Vagina (tissue), 2 donors: ENCODE measurements at regions not wholly inside any gene's neighbourhood (a gene's known extent, or its start where the extent isn't known, plus 50 kb on each side); places are given as distances from the start of the nearest gene placed in this dataset.

Source experiments
- DNase-seq, 2 donors: peaks; one replicate each; pipeline ENCODE4 v3.0.0-alpha.2; 2017; ENCODE audit errors: extremely low spot score in 2 of 2
- H3K27ac ChIP-seq: fragments of 200-600 bp; sonication (generic); one replicate; pipeline ENCODE4 v1.5.1; 2019
- H3K27me3 ChIP-seq: fragments of 200-600 bp; sonication (generic); one replicate; pipeline ENCODE4 v1.5.1; 2019
- H3K36me3 ChIP-seq, 2 donors: fragments of 200-600 bp; sonication (generic); one replicate each; pipeline ENCODE4 v1.5.1; 2017 to 2019
- H3K4me1 ChIP-seq: fragments of 200-600 bp; sonication (generic); one replicate; pipeline ENCODE4 v1.5.1; 2019
- H3K4me3 ChIP-seq, 2 donors: fragments of 200-600 bp; sonication (generic); 1 replicate in 1 of 2; 2 replicates in 1 of 2; pipeline ENCODE4 v1.5.1; 2016 to 2019
- H3K9me3 ChIP-seq: fragments of 200-600 bp; sonication (generic); one replicate; pipeline ENCODE4 v1.5.1; 2019
- POLR2A ChIP-seq, 2 donors: fragments of 450-650 bp; IDR thresholded peaks; one replicate each; pipeline ENCODE4 v1.6.1; 2017; ENCODE audit warnings: antibody characterized with exemption in 2 of 2, mild to moderate bottlenecking in 2 of 2, moderate library complexity in 2 of 2
- POLR2AphosphoS5 ChIP-seq, 2 donors: sonication (generic); formaldehyde crosslinking; IDR thresholded peaks; one replicate each; pipeline ENCODE4 v1.9.0; 2017; ENCODE audit warnings: antibody characterized with exemption in 2 of 2, mild to moderate bottlenecking in 2 of 2, low read depth in 1 of 2; ENCODE audit not compliant: insufficient read depth in 1 of 2
- intact Hi-C: fragments of 100-400 bp; cut with DNase I; formaldehyde crosslinking; loops from one replicate; pipeline ENCODE4 v1.15.1; 2023
- TF ChIP-seq, protein P1 (sequence below), 3 experiments: fragments of 450-650 bp in 2 of 3; fragments of 200-600 bp in 1 of 3; sonication (generic) in 1 of 3; IDR thresholded peaks; one replicate each; pipeline ENCODE4 v1.5.1; 2017 to 2019; ENCODE audit warnings: antibody characterized with exemption in 3 of 3, mild to moderate bottlenecking in 2 of 3, moderate library complexity in 2 of 3

GRCh38 chr1:157202331-157202730 lies 64.1 kb upstream of the ETV3 start:
- H3K27me3 ChIP-seq: no peaks in the 10 kb centered on the region
- no peaks in the 10 kb centered on the region for H3K4me1 ChIP-seq
- TF ChIP-seq, protein P1, sequence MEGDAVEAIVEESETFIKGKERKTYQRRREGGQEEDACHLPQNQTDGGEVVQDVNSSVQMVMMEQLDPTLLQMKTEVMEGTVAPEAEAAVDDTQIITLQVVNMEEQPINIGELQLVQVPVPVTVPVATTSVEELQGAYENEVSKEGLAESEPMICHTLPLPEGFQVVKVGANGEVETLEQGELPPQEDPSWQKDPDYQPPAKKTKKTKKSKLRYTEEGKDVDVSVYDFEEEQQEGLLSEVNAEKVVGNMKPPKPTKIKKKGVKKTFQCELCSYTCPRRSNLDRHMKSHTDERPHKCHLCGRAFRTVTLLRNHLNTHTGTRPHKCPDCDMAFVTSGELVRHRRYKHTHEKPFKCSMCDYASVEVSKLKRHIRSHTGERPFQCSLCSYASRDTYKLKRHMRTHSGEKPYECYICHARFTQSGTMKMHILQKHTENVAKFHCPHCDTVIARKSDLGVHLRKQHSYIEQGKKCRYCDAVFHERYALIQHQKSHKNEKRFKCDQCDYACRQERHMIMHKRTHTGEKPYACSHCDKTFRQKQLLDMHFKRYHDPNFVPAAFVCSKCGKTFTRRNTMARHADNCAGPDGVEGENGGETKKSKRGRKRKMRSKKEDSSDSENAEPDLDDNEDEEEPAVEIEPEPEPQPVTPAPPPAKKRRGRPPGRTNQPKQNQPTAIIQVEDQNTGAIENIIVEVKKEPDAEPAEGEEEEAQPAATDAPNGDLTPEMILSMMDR (IDR thresholded peaks at IDR 0.05): no peak
- TF ChIP-seq POLR2A (IDR thresholded peaks at IDR 0.05) (no peak), POLR2AphosphoS5 (IDR thresholded peaks at IDR 0.05; ENCODE audit: insufficient read depth in 1 of 2, low read depth in 1 of 2) (no peak)
- intact Hi-C loops: no loop called here
- no peaks in the 10 kb centered on the region for H3K36me3 ChIP-seq
- H3K9me3 ChIP-seq: no peaks in the 10 kb centered on the region
- H3K27ac ChIP-seq: no peak overlapping the region
- no peak overlapping the region for H3K4me3 ChIP-seq
- DNase-seq: no peak

- TF ChIP-seq POLR2A (IDR thresholded peaks at IDR 0.05) (no peak), POLR2AphosphoS5 (IDR thresholded peaks at IDR 0.05; ENCODE audit: insufficient read depth in 1 of 2, low read depth in 1 of 2) (no peak)
- TF ChIP-seq, protein P1 (IDR thresholded peaks at IDR 0.05): no peak
- Histone ChIP-seq H3K36me3 (no peaks in the 10 kb centered on the region), H3K4me1 (no peaks in the 10 kb centered on the region), H3K4me3 (no peak overlapping the region), H3K9me3 (no peaks in the 10 kb centered on the region), H3K27ac (no peak overlapping the region), H3K27me3 (no peaks in the 10 kb centered on the region)
- intact Hi-C loops: no loop called here
- no peak for DNase-seq
These were observed 63.6 kb upstream of the ETV3 start for GRCh38 chr1:157201767-157202166.

GRCh38 chr1:157200451-157200850 lies 62.3 kb upstream of the ETV3 start:
- no peak for DNase-seq
- H3K36me3 ChIP-seq: no peaks in the 10 kb centered on the region

GRCh38 chr1:157199421-157199755 lies 61.2 kb upstream of the ETV3 start:
- DNase-seq: peak in 1 of 2 donors; percentile 91
- TF ChIP-seq, protein P1 (IDR thresholded peaks at IDR 0.05): no peak
- TF ChIP-seq POLR2A (IDR thresholded peaks at IDR 0.05): no peak
- TF ChIP-seq POLR2AphosphoS5 (IDR thresholded peaks at IDR 0.05; ENCODE audit: insufficient read depth in 1 of 2, low read depth in 1 of 2): no peak
- intact Hi-C loops: no loop called here

More at GRCh38 chr1:157200451-157200850, 62.3 kb upstream of the ETV3 start:
- no peaks in the 10 kb centered on the region for H3K27me3 ChIP-seq
- H3K4me3 ChIP-seq: no peak overlapping the region
- H3K27ac ChIP-seq: no peak overlapping the region
- H3K9me3 ChIP-seq: no peaks in the 10 kb centered on the region
- intact Hi-C loops: no loop called here
- no peaks in the 10 kb centered on the region for H3K4me1 ChIP-seq
- TF ChIP-seq, protein P1 (IDR thresholded peaks at IDR 0.05): no peak
- TF ChIP-seq POLR2AphosphoS5 (IDR thresholded peaks at IDR 0.05; ENCODE audit: insufficient read depth in 1 of 2, low read depth in 1 of 2) (no peak), POLR2A (IDR thresholded peaks at IDR 0.05) (no peak)

DNA sequence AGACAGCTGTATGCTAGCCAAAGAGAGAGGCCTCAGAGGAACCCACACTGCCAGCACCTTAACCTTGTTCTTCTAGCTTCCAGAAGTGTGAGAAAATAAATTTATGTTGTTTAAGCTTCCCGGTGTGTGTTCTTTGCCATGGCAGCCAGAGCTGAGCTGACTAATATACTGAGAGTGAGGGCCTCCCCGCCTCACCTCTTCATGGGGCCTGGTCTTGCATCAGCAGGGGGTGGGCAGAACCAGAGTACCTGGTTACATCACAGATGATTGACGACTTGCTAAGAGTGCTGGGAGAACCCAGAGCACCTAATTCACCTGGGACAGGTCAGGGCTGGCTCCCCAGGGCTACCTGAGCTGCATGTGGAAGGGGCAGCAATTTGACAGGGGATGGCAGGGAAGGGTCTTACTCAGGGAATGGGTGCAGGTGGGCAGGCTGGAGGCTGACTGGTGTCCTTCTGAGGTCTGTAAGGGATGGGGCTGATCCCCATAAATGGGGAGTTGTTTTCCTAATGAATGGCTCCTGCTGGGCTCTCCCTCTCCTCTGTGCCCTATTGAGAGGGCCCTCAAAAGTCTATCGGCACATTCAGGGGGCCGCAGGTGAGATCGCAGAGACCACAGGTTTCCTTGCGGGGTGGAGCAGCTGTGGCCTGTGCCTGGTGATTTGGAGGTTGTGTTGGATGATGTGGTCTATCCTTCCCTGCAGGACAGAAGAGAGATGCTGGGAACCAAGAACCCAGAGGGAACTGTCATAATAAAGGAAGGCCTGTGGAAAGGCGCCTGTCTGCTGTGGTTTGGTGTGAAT lies 60.6 kb upstream of the ETV3 start:
- Histone ChIP-seq H3K4me1 (no peaks in the 10 kb centered on the region), H3K36me3 (no peaks in the 10 kb centered on the region), H3K27ac (no peak overlapping the region), H3K4me3 (no peak overlapping the region), H3K9me3 (no peaks in the 10 kb centered on the region), H3K27me3 (no peaks in the 10 kb centered on the region)
- peak in 1 of 2 donors; percentile 91 for DNase-seq
- intact Hi-C loops: no loop called here
- TF ChIP-seq, protein P1 (IDR thresholded peaks at IDR 0.05): no peak
- no peak for TF ChIP-seq POLR2A (IDR thresholded peaks at IDR 0.05)
- TF ChIP-seq POLR2AphosphoS5 (IDR thresholded peaks at IDR 0.05; ENCODE audit: insufficient read depth in 1 of 2, low read depth in 1 of 2): no peak

More at GRCh38 chr1:157199421-157199755, 61.2 kb upstream of the ETV3 start:
- Histone ChIP-seq H3K4me1 (no peaks in the 10 kb centered on the region), H3K9me3 (no peaks in the 10 kb centered on the region), H3K4me3 (no peak overlapping the region), H3K27ac (no peak overlapping the region), H3K27me3 (no peaks in the 10 kb centered on the region), H3K36me3 (no peaks in the 10 kb centered on the region)
